ENCODE measurements at regions not wholly inside any gene's neighbourhood (a gene's known extent, or its start where the extent isn't known, plus 50 kb on each side); places are given as distances from the start of the nearest gene placed in this dataset.

DNA sequence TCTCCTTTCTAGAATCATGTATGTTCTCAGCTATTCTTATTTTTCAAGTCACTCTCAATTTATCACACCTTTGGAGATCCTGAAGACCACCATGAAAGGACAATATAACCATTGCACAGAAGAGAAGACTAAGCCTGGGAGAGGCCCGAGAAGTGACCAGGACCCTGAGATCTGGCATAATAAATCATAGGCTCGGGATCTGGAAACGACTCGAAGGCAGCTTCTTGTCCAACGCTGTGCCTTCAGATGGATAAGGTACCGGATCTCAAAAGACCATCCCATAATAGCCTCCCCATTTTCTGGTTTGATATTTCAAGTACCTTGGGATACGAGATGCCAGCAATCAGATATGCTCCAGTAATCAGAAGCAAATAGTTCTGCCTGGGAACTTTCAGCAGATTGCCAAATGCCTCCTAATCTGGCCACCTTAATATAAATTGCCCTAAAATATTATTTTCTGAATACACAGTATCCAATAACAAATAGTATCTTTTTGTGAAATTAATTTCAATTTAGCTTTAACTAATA lies 179.2 kb upstream of the ZMIZ1 start:
- no peaks in the 10 kb centered on the region for H3K9me3 ChIP-seq (ENCODE audit: low read length)
- no TSS peak for BruUV-seq (replicated peaks)
- POLR2A ChIA-PET = interaction anchor here (0.5 to 0.7 kb wide), 3 partner anchors 272 to 335 kb away, joined by 3 to 5 read pairs (median 3); no protein-coding TSS in a partner anchor

DNA sequence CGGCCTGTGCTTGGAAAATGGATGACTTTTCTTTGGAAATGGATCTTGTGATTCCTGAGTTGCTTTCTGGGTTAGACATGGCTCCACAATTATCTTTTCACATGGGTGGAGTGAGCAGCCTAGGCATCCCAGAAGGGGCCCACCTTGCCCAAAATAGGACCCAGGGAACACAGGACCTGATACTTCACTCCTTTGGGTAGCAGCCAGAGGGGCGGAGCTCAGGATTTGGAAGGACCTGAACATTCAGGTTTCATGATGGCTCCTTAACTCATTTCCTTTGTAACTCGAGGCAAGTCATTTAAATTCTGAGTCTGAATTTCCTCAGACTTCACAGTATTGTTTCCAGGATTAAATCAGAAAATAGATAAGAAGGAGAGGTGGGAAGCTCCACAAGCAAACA lies 178.3 kb upstream of the ZMIZ1 start:
- H3K4me2 ChIP-seq (ENCODE audit: low read length) = no peak overlapping the region
- H3K4me3 ChIP-seq (ENCODE audit: low read depth, low read length, poor library complexity, severe bottlenecking) = no peak overlapping the region
- H3K9me3 ChIP-seq (ENCODE audit: low read length) = no peaks in the 10 kb centered on the region
- no peaks in the 10 kb centered on the region for H4K20me1 ChIP-seq (ENCODE audit: insufficient read depth, low read length)
- H2AFZ ChIP-seq (ENCODE audit: low read length) = no peak overlapping the region
- TF ChIP-seq, protein P1, sequence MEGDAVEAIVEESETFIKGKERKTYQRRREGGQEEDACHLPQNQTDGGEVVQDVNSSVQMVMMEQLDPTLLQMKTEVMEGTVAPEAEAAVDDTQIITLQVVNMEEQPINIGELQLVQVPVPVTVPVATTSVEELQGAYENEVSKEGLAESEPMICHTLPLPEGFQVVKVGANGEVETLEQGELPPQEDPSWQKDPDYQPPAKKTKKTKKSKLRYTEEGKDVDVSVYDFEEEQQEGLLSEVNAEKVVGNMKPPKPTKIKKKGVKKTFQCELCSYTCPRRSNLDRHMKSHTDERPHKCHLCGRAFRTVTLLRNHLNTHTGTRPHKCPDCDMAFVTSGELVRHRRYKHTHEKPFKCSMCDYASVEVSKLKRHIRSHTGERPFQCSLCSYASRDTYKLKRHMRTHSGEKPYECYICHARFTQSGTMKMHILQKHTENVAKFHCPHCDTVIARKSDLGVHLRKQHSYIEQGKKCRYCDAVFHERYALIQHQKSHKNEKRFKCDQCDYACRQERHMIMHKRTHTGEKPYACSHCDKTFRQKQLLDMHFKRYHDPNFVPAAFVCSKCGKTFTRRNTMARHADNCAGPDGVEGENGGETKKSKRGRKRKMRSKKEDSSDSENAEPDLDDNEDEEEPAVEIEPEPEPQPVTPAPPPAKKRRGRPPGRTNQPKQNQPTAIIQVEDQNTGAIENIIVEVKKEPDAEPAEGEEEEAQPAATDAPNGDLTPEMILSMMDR (conservative IDR thresholded peaks at IDR 0.05; ENCODE audit: low read length) = no peak
- TF ChIP-seq EZH2phosphoT487 (IDR thresholded peaks at IDR 0.05; ENCODE audit: borderline replicate concordance, low read depth, low read length) = no peak
- DNase-seq (ENCODE audit: low spot score) = no peak
- H3K27ac ChIP-seq (ENCODE audit: low read depth, low read length, poor library complexity, severe bottlenecking) = no peak overlapping the region
- ChIA-PET POLR2A (no interaction called here), CTCF (ENCODE audit: unreplicated experiment) (no interaction called here)
- intact Hi-C loops (cut with micrococcal nuclease; ENCODE audit: unreplicated experiment) = no loop called here
- no peaks in the 10 kb centered on the region for H3K4me1 ChIP-seq (ENCODE audit: insufficient read depth, low read length, poor library complexity, severe bottlenecking)
- no TSS peak for BruUV-seq (replicated peaks)
- no peaks in the 10 kb centered on the region for H3K36me3 ChIP-seq (ENCODE audit: insufficient read depth, low read length)
- H3K9me2 ChIP-seq (ENCODE audit: insufficient read depth, low read length) = no peaks in the 10 kb centered on the region
- no peaks in the 10 kb centered on the region for H3K79me2 ChIP-seq (ENCODE audit: insufficient read depth, low read depth, low read length)

More for the DNA sequence above, 179.2 kb upstream of the ZMIZ1 start:
- no peaks in the 10 kb centered on the region for H3K9me2 ChIP-seq (ENCODE audit: insufficient read depth, low read length)
- CTCF ChIA-PET (ENCODE audit: unreplicated experiment) = no interaction called here
- no peaks in the 10 kb centered on the region for H3K36me3 ChIP-seq (ENCODE audit: insufficient read depth, low read length)
- no peaks in the 10 kb centered on the region for H3K4me1 ChIP-seq (ENCODE audit: insufficient read depth, low read length, poor library complexity, severe bottlenecking)
- H3K27ac ChIP-seq (ENCODE audit: low read depth, low read length, poor library complexity, severe bottlenecking) = no peak overlapping the region
- no peak for DNase-seq (ENCODE audit: low spot score)
- no peak overlapping the region for H2AFZ ChIP-seq (ENCODE audit: low read length)
- no peak overlapping the region for H3K4me3 ChIP-seq (ENCODE audit: low read depth, low read length, poor library complexity, severe bottlenecking)
- H3K79me2 ChIP-seq (ENCODE audit: insufficient read depth, low read depth, low read length) = no peaks in the 10 kb centered on the region
- TF ChIP-seq EZH2phosphoT487 (IDR thresholded peaks at IDR 0.05; ENCODE audit: borderline replicate concordance, low read depth, low read length) = no peak
- TF ChIP-seq, protein P1 (conservative IDR thresholded peaks at IDR 0.05; ENCODE audit: low read length) = no peak
- intact Hi-C loops (cut with micrococcal nuclease; ENCODE audit: unreplicated experiment) = no loop called here
- H3K4me2 ChIP-seq (ENCODE audit: low read length) = no peak overlapping the region
- H4K20me1 ChIP-seq (ENCODE audit: insufficient read depth, low read length) = no peaks in the 10 kb centered on the region

DNA sequence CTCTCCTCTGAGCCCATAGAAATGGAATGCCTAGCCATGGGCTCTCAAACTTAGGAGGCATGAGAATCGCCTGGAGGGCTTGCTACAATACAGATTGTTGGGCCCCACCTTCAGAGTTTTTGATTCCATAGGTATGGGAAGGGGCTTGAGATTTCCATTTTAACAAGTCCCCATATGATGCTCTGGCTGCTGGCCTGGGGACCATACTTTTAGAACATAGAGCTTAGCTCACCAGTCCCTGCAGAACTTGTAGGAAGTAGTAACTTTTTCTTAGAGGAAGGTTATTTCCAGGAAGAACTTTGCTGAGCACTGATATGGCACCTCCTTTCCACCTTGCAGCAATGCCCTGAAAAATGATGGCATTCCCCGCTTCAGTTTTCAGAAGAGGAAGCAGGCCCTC lies 177.0 kb upstream of the ZMIZ1 start:
- ChIA-PET POLR2A (interaction anchor here (0.6 kb wide), 1 partner anchor 262 kb away, joined by 3 read pairs; no protein-coding TSS in a partner anchor), CTCF (ENCODE audit: unreplicated experiment) (no interaction called here)
- no peak for DNase-seq (ENCODE audit: low spot score)
- H3K4me2 ChIP-seq (ENCODE audit: low read length) = no peak overlapping the region
- intact Hi-C loops (cut with micrococcal nuclease; ENCODE audit: unreplicated experiment) = no loop called here
- H3K9me3 ChIP-seq (ENCODE audit: low read length) = no peaks in the 10 kb centered on the region
- H3K4me3 ChIP-seq (ENCODE audit: low read depth, low read length, poor library complexity, severe bottlenecking) = no peak overlapping the region
- H3K27ac ChIP-seq (ENCODE audit: low read depth, low read length, poor library complexity, severe bottlenecking) = no peak overlapping the region
- H3K9me2 ChIP-seq (ENCODE audit: insufficient read depth, low read length) = no peaks in the 10 kb centered on the region
- H3K36me3 ChIP-seq (ENCODE audit: insufficient read depth, low read length) = no peaks in the 10 kb centered on the region
- BruUV-seq (replicated peaks) = no TSS peak
- H4K20me1 ChIP-seq (ENCODE audit: insufficient read depth, low read length) = no peaks in the 10 kb centered on the region
- H3K79me2 ChIP-seq (ENCODE audit: insufficient read depth, low read depth, low read length) = no peaks in the 10 kb centered on the region
- no peak overlapping the region for H2AFZ ChIP-seq (ENCODE audit: low read length)
- no peaks in the 10 kb centered on the region for H3K4me1 ChIP-seq (ENCODE audit: insufficient read depth, low read length, poor library complexity, severe bottlenecking)
- no peak for TF ChIP-seq EZH2phosphoT487 (IDR thresholded peaks at IDR 0.05; ENCODE audit: borderline replicate concordance, low read depth, low read length)
- TF ChIP-seq, protein P1 (conservative IDR thresholded peaks at IDR 0.05; ENCODE audit: low read length) = no peak

All from OCI-LY7 (cell line).